GM18868 (cell line): ENCODE measurements at regions not wholly inside any gene's neighbourhood (a gene's known extent, or its start where the extent isn't known, plus 50 kb on each side); places are given as distances from the start of the nearest gene placed in this dataset.
A peak's percentile ranks its signal among the peaks of the same experiment; 100 is the strongest.
"Not testable (repeated sequence)": the region's sequence is repeated elsewhere in the genome, so short reads cannot be mapped to it uniquely, and the experiment has no call there.

Source experiments
- ATAC-seq: cut with Tn5 transposase; IDR thresholded peaks from one replicate; pipeline ENCODE4 v1.9.1; 2021; ENCODE audit warnings: mild to moderate bottlenecking, moderate library complexity; ENCODE audit not compliant: unreplicated experiment

DNA sequence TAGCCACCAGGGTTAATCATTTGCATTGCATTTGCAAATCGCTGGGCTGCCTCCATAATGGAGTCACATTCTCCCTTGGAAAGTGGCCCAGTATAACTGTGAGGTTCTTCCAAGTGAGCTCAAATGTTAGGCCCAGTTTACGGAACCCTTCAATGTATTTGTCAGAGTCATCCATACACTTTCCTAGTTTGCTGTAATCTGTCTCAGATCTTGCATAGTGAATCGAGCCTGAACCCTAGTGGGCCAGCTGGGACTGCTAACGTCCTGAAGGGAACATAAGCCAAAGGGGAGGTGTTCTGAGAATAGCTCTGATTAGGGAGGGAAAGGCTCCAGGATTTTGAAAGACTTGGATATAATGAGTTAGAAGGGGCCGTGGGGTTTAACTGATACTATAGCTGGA, 406.3 kb downstream of the SLC6A15 start:
- ATAC-seq, result no peak

DNA sequence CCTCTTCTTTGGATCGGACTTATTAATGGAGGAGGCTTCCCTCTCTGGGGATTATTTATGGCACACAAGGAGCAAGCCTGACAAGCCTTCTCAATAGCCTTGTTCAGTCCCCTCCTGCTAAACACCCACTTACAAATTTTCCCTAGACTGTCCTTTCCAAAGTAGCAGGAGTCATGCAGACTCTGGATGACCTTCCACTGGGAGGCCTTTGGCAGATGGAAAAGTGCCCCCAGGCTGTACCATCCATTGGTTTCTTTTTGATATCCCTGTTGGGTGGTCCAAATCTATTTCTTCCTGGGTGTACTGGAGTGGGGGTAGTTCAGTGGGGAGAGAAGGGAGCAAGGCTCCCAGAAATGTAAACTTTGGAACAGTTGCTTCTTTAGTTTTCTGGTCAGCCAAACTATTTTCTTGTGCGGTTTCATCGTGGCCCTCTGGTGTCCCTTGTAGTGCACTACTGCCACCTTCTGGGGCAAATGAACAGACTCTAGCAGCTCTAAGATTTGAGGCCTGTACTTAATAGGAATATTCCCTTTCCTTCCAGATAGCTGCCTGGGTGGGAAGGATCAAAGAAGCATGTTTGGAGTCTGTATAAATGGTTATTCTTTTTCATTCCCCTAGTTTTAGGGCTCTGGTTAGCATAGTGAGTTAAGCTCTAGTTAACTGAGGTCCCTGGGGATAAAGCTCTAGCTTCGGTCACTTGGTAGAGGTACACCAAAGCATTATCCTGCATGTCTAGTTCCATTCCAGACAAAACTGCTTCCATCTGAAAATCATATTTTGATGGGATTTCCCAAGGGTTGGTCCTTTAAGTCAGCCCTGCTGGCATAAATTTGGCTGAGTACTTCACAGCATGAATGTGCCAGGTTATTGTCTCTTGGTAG, 409.5 kb downstream of the SLC6A15 start:
- ATAC-seq, result peak; percentile 82

DNA sequence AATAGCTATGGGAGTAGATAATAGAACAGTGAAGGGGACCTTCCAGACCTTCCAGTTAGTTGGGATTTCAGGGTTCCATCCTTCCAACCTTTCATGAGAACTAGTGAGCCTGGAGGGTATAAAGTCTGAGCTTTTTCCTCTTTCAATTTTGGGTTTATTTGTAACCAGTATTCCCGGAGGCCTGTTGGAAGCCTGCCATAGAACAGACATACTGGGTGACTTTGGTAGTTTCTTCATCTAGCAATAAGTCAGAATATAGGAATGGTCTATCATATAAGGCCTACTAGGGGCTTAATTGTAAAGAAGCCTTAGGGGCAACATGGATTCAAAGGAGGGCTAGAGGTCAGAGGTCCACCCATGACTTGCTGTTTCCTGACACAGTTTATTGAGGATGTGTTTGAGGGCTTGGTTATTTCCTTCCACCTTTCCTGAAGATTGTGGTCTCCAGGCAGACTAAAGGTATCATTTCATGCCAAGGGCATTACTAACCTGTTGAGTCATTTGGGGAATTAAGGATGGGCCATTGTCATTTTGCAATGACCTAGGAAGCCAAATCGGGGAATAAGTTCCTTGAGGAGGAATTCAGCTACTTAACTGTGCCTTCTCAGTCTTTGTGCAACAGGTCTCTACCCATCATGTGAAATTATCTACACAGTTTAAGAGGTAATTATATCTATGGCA, 410.3 kb downstream of the SLC6A15 start:
- no peak for ATAC-seq

DNA sequence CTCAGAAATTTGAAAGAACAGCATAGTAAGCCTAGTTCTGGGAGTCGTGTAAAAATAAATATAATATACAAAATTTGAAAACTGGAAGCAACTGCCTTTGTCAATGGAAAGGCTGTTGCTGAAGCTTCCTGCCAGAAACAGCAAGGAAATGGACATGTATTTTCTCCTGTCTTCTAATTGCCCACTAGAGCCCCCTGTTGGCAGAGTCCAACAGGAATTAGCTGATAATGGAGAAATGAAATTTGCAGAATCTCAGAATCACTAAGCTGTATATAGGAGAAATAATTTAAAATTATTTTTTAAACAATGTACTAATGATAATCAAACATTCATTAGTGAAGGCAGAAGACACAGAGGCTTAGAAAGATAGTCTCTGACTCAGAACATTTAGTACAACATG, 414.8 kb downstream of the SLC6A15 start:
- ATAC-seq, result peak; percentile 52

DNA sequence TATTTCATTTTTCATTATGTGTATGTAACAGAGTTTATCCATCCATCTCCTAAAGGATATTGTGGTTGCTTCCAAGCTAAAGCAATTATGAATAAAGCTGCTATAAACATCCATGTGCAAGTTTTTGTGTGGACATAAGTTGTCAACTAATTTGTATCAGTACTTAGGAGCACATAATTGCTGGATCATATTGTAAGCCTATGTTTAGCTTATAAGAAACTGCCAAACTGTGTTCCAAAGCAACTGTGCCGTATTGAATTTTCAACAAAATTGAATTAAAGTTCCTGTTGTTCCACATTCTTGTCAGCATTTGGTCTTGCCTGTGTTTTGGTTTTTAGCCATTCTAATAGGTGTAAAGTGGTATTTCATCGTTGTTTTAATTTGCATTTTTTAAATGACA, 416.9 kb downstream of the SLC6A15 start:
- no peak for ATAC-seq

DNA sequence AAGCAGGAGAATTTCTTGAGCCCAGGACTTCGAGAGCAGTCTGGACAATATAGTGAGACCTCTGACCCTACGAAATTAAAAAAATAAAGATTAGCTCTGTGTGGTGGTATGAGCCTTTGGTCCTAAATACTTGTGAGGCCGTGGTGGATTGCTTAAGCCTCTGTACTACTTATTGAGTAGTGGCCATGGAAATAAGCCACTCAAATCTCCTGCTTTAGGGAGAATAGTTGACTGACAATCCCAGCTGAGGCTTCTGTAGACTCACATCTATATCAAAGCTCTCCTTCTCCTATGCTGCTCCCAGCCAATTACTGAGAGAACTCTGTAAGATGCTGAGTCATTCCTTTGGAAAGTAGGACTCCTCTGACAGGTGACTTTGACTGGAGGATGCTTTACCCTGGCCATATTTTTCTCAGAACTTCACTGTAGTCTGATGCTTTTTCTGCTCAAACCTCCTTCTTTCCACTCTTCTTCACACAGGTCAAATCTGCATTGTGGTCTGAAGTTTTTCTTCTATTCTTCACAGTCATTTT, 420.2 kb downstream of the SLC6A15 start:
- ATAC-seq, result no peak

DNA sequence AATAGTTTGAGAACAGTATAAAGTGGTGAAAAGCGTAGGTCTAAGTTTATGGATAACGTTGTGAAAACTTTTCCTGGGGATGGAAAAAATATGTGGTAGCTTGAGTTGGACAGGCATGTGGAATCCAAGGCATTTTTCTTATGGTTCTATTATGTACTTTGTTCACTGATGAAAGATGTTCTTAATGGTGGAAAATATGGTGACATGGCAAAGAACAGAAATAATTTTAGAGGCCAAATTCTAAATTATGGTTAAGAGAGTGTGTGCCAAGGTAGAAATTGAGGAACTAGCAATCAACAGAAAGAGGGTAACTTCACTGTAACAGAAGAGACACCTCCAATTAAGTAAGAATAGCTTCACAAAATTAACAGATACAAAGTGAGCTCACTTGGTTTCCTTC, 427.8 kb downstream of the SLC6A15 start:
- ATAC-seq, result no peak

DNA sequence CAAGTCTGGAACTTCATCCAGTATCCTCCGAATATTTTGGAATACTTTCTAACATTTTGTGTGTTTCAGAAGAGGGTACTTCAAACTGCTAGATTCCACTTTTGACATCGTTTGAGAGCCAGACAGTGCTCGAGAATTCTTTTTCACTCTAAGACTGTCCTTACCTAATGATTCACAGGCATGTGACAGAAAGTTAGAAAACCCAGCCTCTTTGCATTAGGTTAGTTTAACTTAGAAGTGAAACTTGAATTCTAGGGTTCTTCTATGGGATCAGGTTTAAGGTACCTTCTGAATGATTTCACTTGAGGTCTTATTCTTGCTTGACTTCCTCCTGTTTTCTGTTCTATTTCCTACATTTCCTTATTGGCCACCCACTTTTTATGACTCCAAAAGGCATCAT, 431.8 kb downstream of the SLC6A15 start:
- no peak for ATAC-seq

DNA sequence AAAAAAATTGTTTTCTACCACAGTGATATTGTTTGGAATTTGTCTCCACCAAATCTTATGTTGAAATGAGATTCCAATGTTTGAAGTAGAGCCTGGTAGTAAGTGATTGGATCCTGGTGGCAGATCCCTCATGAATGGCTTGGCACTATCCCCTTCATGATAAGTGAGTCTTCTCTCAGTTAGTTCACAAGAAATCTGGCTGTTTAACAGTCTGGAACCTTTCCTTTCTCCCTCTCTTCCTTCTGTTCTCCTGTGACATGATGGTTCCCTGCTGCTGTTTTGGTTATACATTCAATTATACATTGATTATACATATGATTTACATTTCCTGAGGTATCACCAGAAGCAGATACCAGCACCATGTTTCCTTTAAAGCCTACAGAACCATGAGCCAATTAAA, 442.2 kb downstream of the SLC6A15 start:
- no peak for ATAC-seq

DNA sequence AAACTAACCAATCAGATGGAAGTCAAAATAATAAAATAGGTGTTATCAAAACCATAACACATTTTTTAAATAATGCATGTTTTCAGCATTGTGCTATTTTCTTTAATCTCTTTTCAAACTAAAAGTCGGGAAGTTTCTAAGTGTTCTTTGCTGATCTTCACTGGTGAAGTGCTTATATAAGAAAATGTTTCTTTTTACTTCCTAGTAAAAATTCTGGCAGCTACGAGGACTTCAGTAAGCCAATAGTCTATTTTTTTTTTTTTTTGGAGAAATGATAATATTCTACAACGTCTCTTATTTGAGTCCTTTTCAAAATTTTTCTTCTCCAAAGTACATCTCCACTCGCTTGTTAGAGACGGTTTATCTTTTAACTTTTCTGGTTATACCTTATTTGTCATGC, 448.0 kb downstream of the SLC6A15 start:
- ATAC-seq, result no peak

DNA sequence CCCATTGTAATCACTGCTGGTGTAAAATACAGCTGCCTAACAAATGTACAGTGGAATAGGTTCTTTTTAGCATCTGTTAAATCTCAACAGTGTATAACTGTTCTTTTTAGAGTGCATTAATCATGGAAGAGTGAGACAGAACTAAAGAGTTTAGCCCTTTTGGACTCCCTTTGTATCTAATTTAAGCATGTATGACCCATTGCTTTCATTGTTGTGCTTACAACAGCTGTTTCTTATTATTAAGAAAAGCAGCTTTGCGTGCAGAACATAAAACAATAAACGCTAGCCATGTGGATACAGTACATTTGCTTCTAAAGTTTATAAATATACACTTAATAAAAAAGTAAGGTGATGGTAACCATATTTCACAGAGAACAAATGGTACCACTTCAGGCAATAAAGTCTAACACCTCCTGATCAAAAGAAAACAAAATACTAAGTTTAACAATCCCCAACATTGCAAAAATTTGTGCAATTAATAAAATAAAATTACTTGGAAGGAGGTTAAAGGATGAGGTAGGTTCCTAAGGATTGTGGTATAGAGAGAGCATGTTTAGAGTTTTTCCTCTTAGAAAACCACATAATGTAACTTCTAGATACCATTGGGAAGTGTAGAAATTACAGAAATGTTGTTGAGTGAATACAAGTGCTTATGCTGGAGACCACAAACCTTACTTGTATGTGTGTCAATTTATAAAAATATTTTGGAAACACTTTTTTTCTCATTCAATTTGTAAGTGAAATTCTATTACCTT, 448.7 kb downstream of the SLC6A15 start:
- ATAC-seq, result no peak

DNA sequence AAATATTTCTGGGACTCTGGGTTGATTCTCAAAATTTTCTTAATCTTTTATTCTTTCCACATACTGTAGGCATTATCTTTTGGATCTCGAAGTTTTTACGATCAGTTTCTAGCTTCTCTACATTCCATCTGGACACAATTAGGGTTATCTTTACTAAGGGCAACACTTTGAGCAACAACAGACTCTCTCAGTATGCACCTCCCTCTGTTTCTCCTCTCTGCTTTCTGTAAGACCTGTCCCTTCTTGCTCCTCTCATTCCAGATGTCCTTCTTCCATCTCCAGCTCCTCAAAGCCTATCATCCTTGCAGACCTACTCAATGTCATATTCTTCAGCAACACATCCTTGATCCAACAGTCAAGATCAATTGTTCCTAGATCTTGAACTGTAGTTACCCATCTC, 457.0 kb downstream of the SLC6A15 start:
- no peak for ATAC-seq

DNA sequence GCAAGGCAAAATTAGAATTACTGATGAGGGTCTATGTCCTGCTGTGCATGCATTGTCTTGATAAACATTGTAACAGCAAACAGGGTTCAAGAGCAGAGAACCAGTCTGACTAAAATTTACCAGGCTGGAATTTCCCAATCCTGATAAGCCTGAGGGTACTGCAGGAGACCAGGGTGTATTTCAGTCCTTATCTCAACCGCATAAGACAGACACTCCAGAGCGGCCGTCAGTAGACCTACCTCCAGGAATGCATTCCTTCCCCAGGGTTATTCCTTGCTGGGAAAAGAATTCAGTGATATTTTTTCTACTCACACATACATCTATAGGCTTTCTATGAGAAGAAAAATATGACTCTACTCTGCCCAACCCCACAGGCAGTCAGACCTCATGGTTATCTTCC, 466.1 kb downstream of the SLC6A15 start:
- ATAC-seq, result not testable (repeated sequence)

DNA sequence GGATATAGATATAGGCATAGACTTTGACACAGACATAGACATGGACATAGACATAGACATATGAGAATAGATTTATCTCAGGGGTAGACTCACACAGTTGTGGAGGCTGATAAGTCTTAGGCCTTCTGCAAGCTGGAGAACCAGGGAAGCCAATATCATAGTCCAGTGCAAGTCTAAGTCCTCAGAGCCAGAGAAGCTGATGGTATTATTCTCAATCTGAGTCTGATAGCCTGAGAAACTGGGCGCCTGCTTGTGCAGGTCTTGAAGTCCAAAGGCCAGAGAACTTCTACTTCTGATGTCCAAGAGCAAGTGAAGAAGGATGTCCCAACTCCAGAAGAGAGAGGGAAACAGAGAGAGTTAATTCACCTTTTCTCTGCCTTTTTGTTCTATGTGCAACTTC, 476.5 kb downstream of the SLC6A15 start:
- no peak for ATAC-seq

DNA sequence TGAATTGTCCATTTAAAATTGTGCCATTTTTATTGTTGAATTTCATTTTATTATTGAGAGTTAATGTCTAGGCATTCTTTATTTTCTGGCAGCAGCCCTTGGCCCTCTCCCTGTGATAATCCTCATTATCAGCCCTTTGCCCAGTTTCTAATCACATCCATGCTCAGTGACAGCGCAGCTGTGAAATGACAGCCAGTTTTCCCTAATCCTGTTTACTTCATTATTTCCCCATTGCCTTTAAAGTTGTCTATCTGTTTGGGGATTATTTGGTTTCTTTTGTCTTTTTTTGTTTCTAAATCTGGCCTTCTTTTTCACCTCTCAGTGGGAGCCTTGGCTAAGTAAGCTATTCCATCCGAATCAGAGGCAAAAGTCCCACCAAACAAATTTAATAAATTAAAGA, 476.9 kb downstream of the SLC6A15 start:
- no peak for ATAC-seq

DNA sequence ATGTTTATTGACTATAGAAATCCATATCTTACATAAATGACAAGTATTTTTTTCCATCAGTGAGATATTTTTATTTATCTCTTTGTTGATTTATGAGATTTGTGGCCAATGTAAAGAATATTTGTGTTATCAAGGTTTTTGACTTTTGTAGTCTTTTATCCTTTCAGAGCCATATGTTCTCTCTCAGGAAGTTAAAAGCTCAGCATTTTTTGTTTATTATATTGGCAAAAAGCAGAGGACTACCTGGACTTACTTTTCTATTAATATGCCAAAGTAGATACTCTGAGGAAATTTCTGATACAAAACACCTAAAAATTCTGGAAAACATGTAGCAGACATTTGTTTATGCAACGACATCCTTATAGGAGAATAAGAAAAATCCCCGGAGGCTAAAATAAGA, 490.3 kb downstream of the SLC6A15 start:
- ATAC-seq, result no peak

DNA sequence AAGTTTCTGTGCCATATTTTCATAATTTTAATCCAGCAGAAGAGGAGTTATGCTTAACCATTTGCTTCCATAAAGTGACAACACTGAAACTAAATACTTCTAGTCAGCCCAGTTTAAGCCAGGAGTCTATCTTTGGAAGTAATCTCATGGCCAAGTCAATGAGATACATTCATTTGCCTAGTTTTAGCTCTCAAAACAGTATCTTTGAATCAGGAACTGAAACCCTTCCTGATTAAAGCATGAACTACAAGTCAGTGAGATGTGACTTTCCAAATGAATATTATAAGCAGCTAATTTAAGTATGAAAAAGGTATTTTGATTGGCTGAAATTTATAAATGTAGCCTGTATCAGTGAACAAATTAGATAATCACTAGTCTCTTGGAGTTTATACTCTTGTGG, 491.5 kb downstream of the SLC6A15 start:
- peak; percentile 86 for ATAC-seq

DNA sequence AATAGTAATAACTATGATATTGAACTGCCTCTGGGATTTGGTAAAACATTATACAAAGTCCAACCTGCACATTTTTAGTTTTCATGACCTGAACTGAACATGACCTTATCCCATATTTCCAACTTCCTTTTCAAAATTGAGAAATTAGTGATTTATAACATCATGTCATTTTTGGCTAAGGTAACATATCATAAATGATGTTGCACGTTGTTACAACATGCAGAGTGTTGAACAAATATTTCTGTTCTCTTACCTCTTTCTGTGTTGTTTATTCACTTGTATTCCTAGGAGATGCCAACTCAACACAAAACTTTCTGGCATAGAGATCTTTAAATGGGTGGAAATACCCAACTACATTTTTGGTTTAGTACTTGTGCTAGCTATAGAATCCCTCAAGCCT, 496.0 kb downstream of the SLC6A15 start:
- no peak for ATAC-seq

DNA sequence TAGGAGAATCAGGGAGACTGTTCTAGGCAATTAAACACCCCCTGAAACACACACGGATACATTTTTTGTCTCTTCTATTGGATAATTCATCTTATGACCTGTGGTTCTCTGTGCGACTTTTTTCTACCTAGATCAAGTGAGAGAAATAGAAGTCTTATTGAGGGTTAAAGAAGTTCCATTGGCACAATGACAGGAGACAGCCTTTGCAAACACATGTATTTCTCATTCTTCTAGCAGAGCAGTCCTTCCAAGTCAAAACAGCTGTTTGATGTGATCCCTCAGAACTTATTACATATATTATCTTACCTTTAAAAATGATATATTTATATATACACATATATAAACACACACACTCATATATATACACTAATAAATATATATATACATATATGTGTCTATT, 496.7 kb downstream of the SLC6A15 start:
- ATAC-seq, result no peak

DNA sequence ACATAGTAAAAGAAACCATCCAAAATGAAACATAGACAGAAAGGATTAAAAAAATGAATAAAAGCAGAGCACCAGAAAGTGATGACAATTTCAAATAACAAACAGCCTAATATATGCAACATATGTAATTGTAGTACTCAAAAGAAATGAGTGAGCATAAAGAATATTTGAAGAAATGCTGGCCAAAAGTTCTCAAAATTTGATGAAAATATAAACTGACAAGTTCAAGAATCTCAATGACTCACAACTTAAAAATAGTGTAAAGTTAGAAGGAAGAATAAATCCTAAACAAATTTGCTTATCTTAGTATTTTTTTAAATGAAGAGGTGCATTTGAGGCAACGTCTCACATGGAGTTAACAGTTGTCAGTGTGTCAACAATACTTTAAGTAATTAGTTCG, 498.9 kb downstream of the SLC6A15 start:
- ATAC-seq, result no peak

DNA sequence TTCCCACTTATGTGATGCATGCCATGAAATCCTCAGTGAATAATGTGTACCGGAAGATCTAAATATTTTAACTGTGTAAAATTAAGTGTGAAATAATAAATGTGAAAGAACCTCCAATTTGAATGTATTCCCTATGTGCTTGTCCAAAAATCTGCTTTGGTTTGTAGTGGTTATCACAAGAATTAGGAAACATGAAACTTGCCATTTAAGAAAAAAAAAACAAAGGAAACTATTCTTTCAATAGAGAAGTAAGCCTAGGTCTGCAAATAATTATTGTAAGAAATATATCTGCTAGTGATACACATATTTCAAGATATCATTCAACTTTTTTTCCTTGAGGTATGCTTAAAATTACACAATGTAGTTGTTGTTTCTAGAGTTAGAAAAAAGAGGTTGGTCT, 500.4 kb downstream of the SLC6A15 start:
- ATAC-seq, result no peak

DNA sequence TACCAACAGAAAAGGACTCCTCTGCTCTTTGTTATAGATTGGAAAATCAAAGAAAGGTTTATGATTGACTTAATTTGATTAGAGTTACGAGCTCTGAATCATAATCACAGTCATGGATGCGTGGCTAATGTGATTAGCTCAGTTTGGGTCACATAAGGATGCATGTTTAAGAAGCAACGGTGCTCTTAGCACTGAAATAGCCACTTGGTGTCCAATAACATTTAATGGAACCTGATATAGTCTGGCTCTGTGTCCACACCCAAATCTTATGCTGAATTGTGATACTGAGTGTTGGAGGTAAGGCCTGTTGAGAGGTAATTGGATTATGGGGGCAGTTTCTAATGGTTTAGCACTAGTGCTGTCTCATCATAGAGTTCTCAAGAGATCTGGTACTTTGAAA, 501.6 kb downstream of the SLC6A15 start:
- no peak for ATAC-seq
